Cardiac muscle cell (in vitro differentiated cells and primary cell): ENCODE measurements at regions not wholly inside any gene's neighbourhood (a gene's known extent, or its start where the extent isn't known, plus 50 kb on each side); places are given as distances from the start of the nearest gene placed in this dataset.

Source experiments
- DNase-seq, 2 donors: peaks; one replicate each; pipeline versions ENCODE4 v3.0.0 to v3.0.0-alpha.2; 2010 to 2017; ENCODE audit warnings: low read depth in 1 of 2, low spot score in 1 of 2
- H3K27ac ChIP-seq: fragments of 200-600 bp; sonication (generic); 2 replicates; pipeline ENCODE4 v1.5.1; 2016
- H3K27me3 ChIP-seq: fragments of 200-600 bp; sonication (generic); 2 replicates; pipeline ENCODE4 v1.6.0; 2016; ENCODE audit warnings: control low read depth
- H3K36me3 ChIP-seq: fragments of 200-600 bp; sonication (generic); 2 replicates; pipeline ENCODE4 v1.5.1; 2016; ENCODE audit warnings: control low read depth
- H3K4me1 ChIP-seq: fragments of 200-600 bp; sonication (generic); 2 replicates; pipeline ENCODE4 v1.8.1; 2017; ENCODE audit warnings: low read depth, mild to moderate bottlenecking, mixed run types
- H3K4me3 ChIP-seq: fragments of 200-600 bp; sonication (generic); 2 replicates; pipeline ENCODE4 v1.5.1; 2016; ENCODE audit warnings: mild to moderate bottlenecking
- H3K9me3 ChIP-seq: fragments of 200-600 bp; sonication (generic); 2 replicates; pipeline ENCODE4 v1.5.1; 2017; ENCODE audit warnings: low read depth, mild to moderate bottlenecking, control low read depth
- TF ChIP-seq, protein P1 (sequence below): IDR thresholded peaks from 2 replicates; pipeline ENCODE4 v1.5.1; 2012; ENCODE audit warnings: low read depth, mild to moderate bottlenecking, low read length

DNA sequence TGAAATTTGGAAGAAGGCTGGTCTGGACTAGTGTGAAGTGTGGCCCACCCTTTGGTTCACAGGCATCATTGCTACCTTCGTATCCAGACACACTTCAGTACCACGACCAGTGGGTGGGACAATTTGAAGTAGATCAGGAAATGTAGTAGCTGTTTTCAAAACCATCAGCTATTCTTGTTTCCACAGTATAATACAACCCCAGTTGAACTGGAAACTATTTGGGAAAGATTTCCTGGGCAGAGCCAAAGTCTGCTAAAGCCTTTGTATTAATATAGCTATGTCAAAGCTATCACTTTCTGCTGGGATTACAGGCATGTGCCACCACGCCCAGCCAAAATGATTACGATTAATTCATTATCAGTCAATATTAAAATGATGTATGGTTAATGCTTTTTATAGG is 298.8 kb upstream of the RASGRP1 start:
- no peak overlapping the region for H3K27ac ChIP-seq
- DNase-seq, result no peak
- H3K36me3 ChIP-seq, result no peaks in the 10 kb centered on the region
- H3K4me3 ChIP-seq, result no peak overlapping the region
- no peaks in the 10 kb centered on the region for H3K9me3 ChIP-seq
- TF ChIP-seq, protein P1, sequence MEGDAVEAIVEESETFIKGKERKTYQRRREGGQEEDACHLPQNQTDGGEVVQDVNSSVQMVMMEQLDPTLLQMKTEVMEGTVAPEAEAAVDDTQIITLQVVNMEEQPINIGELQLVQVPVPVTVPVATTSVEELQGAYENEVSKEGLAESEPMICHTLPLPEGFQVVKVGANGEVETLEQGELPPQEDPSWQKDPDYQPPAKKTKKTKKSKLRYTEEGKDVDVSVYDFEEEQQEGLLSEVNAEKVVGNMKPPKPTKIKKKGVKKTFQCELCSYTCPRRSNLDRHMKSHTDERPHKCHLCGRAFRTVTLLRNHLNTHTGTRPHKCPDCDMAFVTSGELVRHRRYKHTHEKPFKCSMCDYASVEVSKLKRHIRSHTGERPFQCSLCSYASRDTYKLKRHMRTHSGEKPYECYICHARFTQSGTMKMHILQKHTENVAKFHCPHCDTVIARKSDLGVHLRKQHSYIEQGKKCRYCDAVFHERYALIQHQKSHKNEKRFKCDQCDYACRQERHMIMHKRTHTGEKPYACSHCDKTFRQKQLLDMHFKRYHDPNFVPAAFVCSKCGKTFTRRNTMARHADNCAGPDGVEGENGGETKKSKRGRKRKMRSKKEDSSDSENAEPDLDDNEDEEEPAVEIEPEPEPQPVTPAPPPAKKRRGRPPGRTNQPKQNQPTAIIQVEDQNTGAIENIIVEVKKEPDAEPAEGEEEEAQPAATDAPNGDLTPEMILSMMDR, result no peak
- no peaks in the 10 kb centered on the region for H3K27me3 ChIP-seq
- H3K4me1 ChIP-seq, result no peaks in the 10 kb centered on the region

DNA sequence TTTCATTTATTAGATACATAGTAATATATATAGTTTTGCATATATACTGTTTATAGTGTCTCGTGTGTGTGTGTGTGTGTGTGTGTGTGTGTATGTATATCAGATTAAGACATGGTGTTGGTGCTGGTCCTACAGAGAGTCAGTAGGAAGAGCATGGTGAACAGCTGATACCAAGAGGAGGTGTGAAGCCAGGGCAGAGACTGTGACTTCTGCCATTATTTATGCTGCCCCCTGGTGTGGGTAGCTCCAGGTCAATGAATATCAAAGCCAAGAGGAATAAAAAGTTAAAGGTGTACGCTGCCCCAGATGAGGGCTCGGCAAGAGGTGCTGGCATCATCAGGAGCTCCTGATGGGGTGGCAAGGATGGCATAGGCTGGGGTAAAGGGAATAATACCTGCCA is 299.5 kb upstream of the RASGRP1 start:
- no peaks in the 10 kb centered on the region for H3K36me3 ChIP-seq
- H3K4me3 ChIP-seq, result no peak overlapping the region
- peak in 1 of 2 donors; percentile 33 for DNase-seq
- TF ChIP-seq, protein P1, result no peak
- H3K27ac ChIP-seq, result no peak overlapping the region
- H3K27me3 ChIP-seq, result no peaks in the 10 kb centered on the region
- no peaks in the 10 kb centered on the region for H3K4me1 ChIP-seq
- no peaks in the 10 kb centered on the region for H3K9me3 ChIP-seq

DNA sequence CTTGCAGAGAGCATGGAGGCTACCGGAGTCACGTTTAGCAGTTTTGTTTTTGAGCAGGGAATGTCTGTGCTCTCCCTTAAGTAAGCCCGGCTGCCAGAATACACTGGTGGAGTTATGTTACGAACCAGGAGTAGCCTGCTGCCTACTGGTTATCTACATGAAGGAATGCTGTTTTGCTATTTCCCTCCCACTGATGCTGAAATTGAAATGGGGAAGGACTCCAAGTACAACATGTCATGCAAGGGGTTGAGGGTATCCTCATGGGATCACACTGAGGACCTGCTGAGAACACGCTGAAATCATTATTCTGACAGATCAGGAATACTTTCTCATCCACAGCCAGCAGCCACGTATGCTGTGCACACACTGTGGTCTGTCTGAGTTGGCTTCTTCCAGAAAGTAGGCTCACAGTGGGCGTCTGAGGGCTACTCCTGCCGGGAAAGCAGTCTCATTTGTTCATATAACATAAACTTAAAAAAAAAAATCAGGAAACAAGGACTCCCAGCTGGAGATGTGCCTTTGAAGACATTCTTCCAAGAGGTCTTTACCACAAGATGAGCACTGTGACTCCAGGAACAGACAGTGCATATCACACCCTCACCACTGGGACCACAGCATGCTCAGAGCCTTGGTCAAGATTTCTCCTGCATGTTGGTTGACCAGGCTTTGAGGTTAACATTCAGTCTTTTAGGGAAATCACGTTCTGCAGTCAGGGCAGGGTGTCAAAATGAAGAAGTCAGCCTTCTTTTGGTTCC is 300.4 kb upstream of the RASGRP1 start:
- TF ChIP-seq, protein P1, result peak; percentile 21
- Histone ChIP-seq H3K4me3 (no peak overlapping the region), H3K4me1 (no peaks in the 10 kb centered on the region), H3K36me3 (no peaks in the 10 kb centered on the region), H3K27ac (no peak overlapping the region), H3K9me3 (no peaks in the 10 kb centered on the region), H3K27me3 (no peaks in the 10 kb centered on the region)
- peak; percentile 58 to 99 for DNase-seq

DNA sequence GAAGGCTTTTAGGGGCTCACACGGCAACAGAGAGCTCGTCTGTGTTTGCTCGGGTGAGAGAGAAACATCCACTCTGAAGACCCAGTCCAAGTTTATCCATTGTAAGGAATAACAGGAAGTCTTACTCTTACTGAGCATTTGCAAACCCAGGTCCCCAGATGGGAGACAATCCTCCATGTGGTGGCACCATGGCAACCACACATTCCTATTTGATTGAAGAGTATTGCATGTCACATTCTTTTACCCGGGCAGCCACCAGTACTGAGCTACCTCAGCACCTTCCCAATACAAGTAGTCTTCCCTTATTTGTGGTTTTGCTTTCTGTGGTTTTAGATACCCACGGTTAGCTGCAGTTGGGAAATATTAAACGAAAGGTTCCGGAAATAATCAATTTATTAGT is 302.9 kb upstream of the RASGRP1 start:
- DNase-seq, result no peak
- Histone ChIP-seq H3K4me1 (no peaks in the 10 kb centered on the region), H3K9me3 (no peaks in the 10 kb centered on the region), H3K27me3 (no peaks in the 10 kb centered on the region), H3K36me3 (no peaks in the 10 kb centered on the region), H3K4me3 (no peak overlapping the region), H3K27ac (no peak overlapping the region)
- TF ChIP-seq, protein P1, result no peak

DNA sequence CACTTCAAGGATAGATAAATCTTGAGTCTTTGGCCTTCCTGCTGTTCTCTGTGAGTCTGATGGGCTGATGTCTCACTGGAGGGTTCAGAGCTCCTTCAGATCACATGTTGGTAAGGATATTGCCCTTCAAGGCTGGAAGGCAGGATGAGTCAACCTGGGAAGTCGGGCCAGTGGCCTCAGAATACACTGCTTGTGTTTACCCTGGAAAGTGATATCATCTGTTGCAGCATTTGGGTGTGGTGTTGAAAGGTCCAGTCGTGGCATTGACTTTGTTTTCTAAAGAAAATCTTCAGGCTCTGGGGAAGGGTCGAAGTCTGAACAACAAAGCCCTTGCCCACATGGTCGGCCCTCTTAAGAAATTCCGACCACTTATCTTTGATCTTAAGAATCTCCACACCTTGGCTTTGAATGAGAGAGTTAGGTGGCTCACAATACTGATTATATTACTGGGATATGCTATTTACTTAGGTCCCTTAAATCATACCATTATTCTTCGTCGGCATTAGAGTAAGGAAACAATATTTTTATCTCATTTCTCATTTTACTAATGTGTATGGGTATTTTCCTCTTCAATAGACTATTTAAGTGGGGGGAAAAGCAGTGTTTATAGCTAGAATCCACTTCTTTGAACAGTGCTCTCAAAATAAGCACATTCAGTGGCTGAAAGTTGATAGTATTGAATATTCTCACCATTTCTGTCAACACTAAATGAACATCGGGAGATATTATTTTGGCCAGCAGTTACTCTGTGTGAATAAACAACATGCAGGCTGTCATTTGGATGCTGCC is 303.9 kb upstream of the RASGRP1 start:
- H3K27me3 ChIP-seq, result no peaks in the 10 kb centered on the region
- no peak overlapping the region for H3K4me3 ChIP-seq
- TF ChIP-seq, protein P1, result no peak
- H3K27ac ChIP-seq, result no peak overlapping the region
- H3K9me3 ChIP-seq, result no peaks in the 10 kb centered on the region
- H3K36me3 ChIP-seq, result no peaks in the 10 kb centered on the region
- H3K4me1 ChIP-seq, result no peaks in the 10 kb centered on the region
- DNase-seq, result peak in 1 of 2 donors; percentile 72
